ENCODE measurements at regions not wholly inside any gene's neighbourhood (a gene's known extent, or its start where the extent isn't known, plus 50 kb on each side); places are given as distances from the start of the nearest gene placed in this dataset.

- no peak for DNase-seq
Measured at GRCh38 chr10:9625304-9625703, 1392.4 kb upstream of the CELF2 start.

GRCh38 chr10:9634466-9634865, 1383.2 kb upstream of the CELF2 start:
- no peak for DNase-seq

- no peak for DNase-seq
Measured at GRCh38 chr10:9635691-9636090, 1382.0 kb upstream of the CELF2 start.

GRCh38 chr10:9636216-9636615, 1381.5 kb upstream of the CELF2 start:
- DNase-seq: no peak

GRCh38 chr10:9643782-9644181, 1373.9 kb upstream of the CELF2 start:
- DNase-seq: no peak

- no peak for DNase-seq
Measured at GRCh38 chr10:9645404-9645803, 1372.3 kb upstream of the CELF2 start.

- no peak for DNase-seq
Measured at GRCh38 chr10:9645928-9646600, 1371.6 kb upstream of the CELF2 start.

GRCh38 chr10:9654261-9654660, 1363.4 kb upstream of the CELF2 start:
- no peak for DNase-seq

GRCh38 chr10:9656386-9656785, 1361.3 kb upstream of the CELF2 start:
- DNase-seq: no peak

GRCh38 chr10:9656996-9657395, 1360.7 kb upstream of the CELF2 start:
- DNase-seq: no peak

- no peak for DNase-seq
Measured at GRCh38 chr10:9657530-9657929, 1360.1 kb upstream of the CELF2 start.

GRCh38 chr10:9668411-9668810, 1349.3 kb upstream of the CELF2 start:
- DNase-seq: no peak

- no peak for DNase-seq
Measured at GRCh38 chr10:9670911-9671310, 1346.8 kb upstream of the CELF2 start.

GRCh38 chr10:9681655-9682054, 1336.0 kb upstream of the CELF2 start:
- no peak for DNase-seq

- DNase-seq: no peak
Measured at GRCh38 chr10:9682802-9683201, 1334.9 kb upstream of the CELF2 start.

- DNase-seq: no peak
Measured at GRCh38 chr10:9684186-9684585, 1333.5 kb upstream of the CELF2 start.

- no peak for DNase-seq
Measured at GRCh38 chr10:9685596-9685995, 1332.1 kb upstream of the CELF2 start.

GRCh38 chr10:9688711-9689110, 1329.0 kb upstream of the CELF2 start:
- no peak for DNase-seq

- DNase-seq: no peak
Measured at GRCh38 chr10:9707216-9707615, 1310.5 kb upstream of the CELF2 start.

- DNase-seq: no peak
Measured at GRCh38 chr10:9709849-9710248, 1307.8 kb upstream of the CELF2 start.

- DNase-seq: no peak
Measured at GRCh38 chr10:9712393-9712792, 1305.3 kb upstream of the CELF2 start.

GRCh38 chr10:9719246-9719645, 1298.4 kb upstream of the CELF2 start:
- no peak for DNase-seq

- DNase-seq: no peak
Measured at GRCh38 chr10:9733766-9734165, 1283.9 kb upstream of the CELF2 start.

- DNase-seq: no peak
Measured at GRCh38 chr10:9734218-9734617, 1283.5 kb upstream of the CELF2 start.

GRCh38 chr10:9735731-9736130, 1281.9 kb upstream of the CELF2 start:
- DNase-seq: no peak

- no peak for DNase-seq
Measured at GRCh38 chr10:9743639-9744038, 1274.0 kb upstream of the CELF2 start.

Measured in SW 1271 (cell line).